ENCODE measurements at regions not wholly inside any gene's neighbourhood (a gene's known extent, or its start where the extent isn't known, plus 50 kb on each side); places are given as distances from the start of the nearest gene placed in this dataset.

DNA sequence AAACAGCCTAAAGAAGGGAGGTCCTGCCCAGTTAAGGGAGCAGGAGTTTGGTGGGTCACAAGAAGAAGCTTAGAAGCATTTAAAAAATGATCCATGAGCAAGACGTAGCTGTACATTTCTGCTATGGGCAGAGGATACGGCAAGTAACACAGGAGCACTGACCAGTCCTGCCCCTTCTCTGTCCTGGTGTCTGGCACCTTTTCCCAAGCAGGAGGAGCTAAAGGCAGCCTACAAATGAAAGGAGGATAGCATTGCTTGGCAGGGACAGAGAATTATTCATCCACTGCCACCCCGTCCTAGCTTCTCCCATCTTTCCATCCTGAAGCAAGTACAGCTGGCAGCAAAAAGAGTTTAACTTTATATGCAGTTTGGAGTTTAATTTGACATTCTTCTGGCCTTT lies 1077.6 kb downstream of the TYW1 start (continued):
- no peak for TF ChIP-seq TEAD4 (IDR thresholded peaks at IDR 0.05; ENCODE audit: low read depth, low read length)

All from H1 (cell line).